CD4-positive, alpha-beta T cell treated with Interleukin-6 for 4 hours (primary cell): ENCODE measurements at regions not wholly inside any gene's neighbourhood (a gene's known extent, or its start where the extent isn't known, plus 50 kb on each side); places are given as distances from the start of the nearest gene placed in this dataset.
"Not testable (repeated sequence)": the region's sequence is repeated elsewhere in the genome, so short reads cannot be mapped to it uniquely, and the experiment has no call there.

Experiments used
- DNase-seq: peaks from one replicate; pipeline ENCODE4 v3.0.0-alpha.2; 2020; ENCODE audit warnings: mixed read lengths

- DNase-seq = no peak
Observed at GRCh38 chr14:84435820-84436324, 1094.1 kb upstream of the FLRT2 start.

- DNase-seq = no peak
Observed at GRCh38 chr14:84436528-84436927, 1093.4 kb upstream of the FLRT2 start.

GRCh38 chr14:84442521-84442920 lies 1087.4 kb upstream of the FLRT2 start:
- no peak for DNase-seq

GRCh38 chr14:84445486-84445885 lies 1084.5 kb upstream of the FLRT2 start:
- no peak for DNase-seq

- DNase-seq = no peak
Observed at GRCh38 chr14:84446250-84446649, 1083.7 kb upstream of the FLRT2 start.

GRCh38 chr14:84453307-84453950 lies 1076.5 kb upstream of the FLRT2 start:
- no peak for DNase-seq

GRCh38 chr14:84454114-84454513 lies 1075.8 kb upstream of the FLRT2 start:
- DNase-seq = no peak

- DNase-seq = no peak
Observed at GRCh38 chr14:84456946-84457345, 1073.0 kb upstream of the FLRT2 start.

GRCh38 chr14:84458881-84459280 lies 1071.1 kb upstream of the FLRT2 start:
- DNase-seq = no peak

GRCh38 chr14:84465880-84466279 lies 1064.1 kb upstream of the FLRT2 start:
- DNase-seq = no peak

- no peak for DNase-seq
Observed at GRCh38 chr14:84468153-84468552, 1061.8 kb upstream of the FLRT2 start.

- no peak for DNase-seq
Observed at GRCh38 chr14:84477996-84478395, 1051.9 kb upstream of the FLRT2 start.

GRCh38 chr14:84482256-84483071 lies 1047.5 kb upstream of the FLRT2 start:
- no peak for DNase-seq

GRCh38 chr14:84483072-84483420 lies 1046.9 kb upstream of the FLRT2 start:
- no peak for DNase-seq

- DNase-seq = not testable (repeated sequence)
Observed at GRCh38 chr14:84484243-84484642, 1045.7 kb upstream of the FLRT2 start.

- DNase-seq = no peak
Observed at GRCh38 chr14:84485036-84485435, 1044.9 kb upstream of the FLRT2 start.

GRCh38 chr14:84490081-84490480 lies 1039.9 kb upstream of the FLRT2 start:
- DNase-seq = no peak

- no peak for DNase-seq
Observed at GRCh38 chr14:84492685-84493084, 1037.3 kb upstream of the FLRT2 start.

GRCh38 chr14:84493779-84494178 lies 1036.2 kb upstream of the FLRT2 start:
- no peak for DNase-seq

- no peak for DNase-seq
Observed at GRCh38 chr14:84496677-84497076, 1033.3 kb upstream of the FLRT2 start.

- DNase-seq = not testable (repeated sequence)
Observed at GRCh38 chr14:84512823-84513222, 1017.1 kb upstream of the FLRT2 start.

GRCh38 chr14:84519836-84520235 lies 1010.1 kb upstream of the FLRT2 start:
- DNase-seq = no peak

GRCh38 chr14:84520711-84521338 lies 1009.1 kb upstream of the FLRT2 start:
- DNase-seq = no peak

- DNase-seq = no peak
Observed at GRCh38 chr14:84523746-84524145, 1006.2 kb upstream of the FLRT2 start.
